Left lung (tissue), 4 donors: ENCODE measurements at regions not wholly inside any gene's neighbourhood (a gene's known extent, or its start where the extent isn't known, plus 50 kb on each side); places are given as distances from the start of the nearest gene placed in this dataset.

ENCODE experiments used
- ATAC-seq: fragments of 200-7000 bp; cut with Tn5 transposase; one replicate; pipeline ENCODE4 v1.9.1; 2020; ENCODE audit warnings: moderate library complexity
- DNase-seq, 4 donors: peaks; one replicate each; pipeline ENCODE4 v3.0.0-alpha.2; 2013 to 2020
- H3K27ac ChIP-seq, 2 donors: fragments of 200-600 bp; sonication (generic) in 1 of 2; one replicate each; pipeline versions ENCODE4 v1.5.0 to v1.8.0; 2020 to 2021
- H3K27me3 ChIP-seq, 2 donors: fragments of 200-600 bp; sonication (generic) in 1 of 2; one replicate each; pipeline versions ENCODE4 v1.5.0 to v1.8.0; 2020 to 2021
- H3K36me3 ChIP-seq, 2 donors: fragments of 200-600 bp; sonication (generic) in 1 of 2; one replicate each; pipeline versions ENCODE4 v1.5.0 to v1.8.0; 2020 to 2021
- H3K4me1 ChIP-seq, 2 donors: fragments of 200-600 bp; one replicate each; pipeline ENCODE4 v1.8.0; 2021
- H3K4me3 ChIP-seq, 2 donors: fragments of 200-600 bp; sonication (generic) in 1 of 2; one replicate each; pipeline versions ENCODE4 v1.5.0 to v1.8.0; 2020 to 2021; ENCODE audit warnings: mild to moderate bottlenecking in 1 of 2
- H3K9me3 ChIP-seq, 2 donors: fragments of 200-600 bp; sonication (generic) in 1 of 2; one replicate each; pipeline versions ENCODE4 v1.5.0 to v1.8.0; 2020 to 2021
- intact Hi-C, 2 donors: fragments of 100-400 bp; cut with DNase I; formaldehyde crosslinking; loops; one replicate each; pipeline versions ENCODE4 v1.11.2 to v1.14.2; 2022
- TF ChIP-seq, protein P1 (sequence below), 2 donors: fragments of 200-600 bp; sonication (generic) in 1 of 2; IDR thresholded peaks; one replicate each; pipeline versions ENCODE4 v1.5.0 to v1.8.0; 2021; ENCODE audit warnings: antibody characterized with exemption in 2 of 2
- donor health status: DM: no; HTN: yes; CAD: no.
- donor health status: DM: no; HTN: no; CAD: no.

GRCh38 chr2:78355967-78356366 is 669.5 kb upstream of the REG3G start:
- no peak overlapping the region for H3K27ac ChIP-seq
- no peaks in the 10 kb centered on the region for H3K27me3 ChIP-seq
- ATAC-seq (no peak), DNase-seq (no peak)
- TF ChIP-seq, protein P1, sequence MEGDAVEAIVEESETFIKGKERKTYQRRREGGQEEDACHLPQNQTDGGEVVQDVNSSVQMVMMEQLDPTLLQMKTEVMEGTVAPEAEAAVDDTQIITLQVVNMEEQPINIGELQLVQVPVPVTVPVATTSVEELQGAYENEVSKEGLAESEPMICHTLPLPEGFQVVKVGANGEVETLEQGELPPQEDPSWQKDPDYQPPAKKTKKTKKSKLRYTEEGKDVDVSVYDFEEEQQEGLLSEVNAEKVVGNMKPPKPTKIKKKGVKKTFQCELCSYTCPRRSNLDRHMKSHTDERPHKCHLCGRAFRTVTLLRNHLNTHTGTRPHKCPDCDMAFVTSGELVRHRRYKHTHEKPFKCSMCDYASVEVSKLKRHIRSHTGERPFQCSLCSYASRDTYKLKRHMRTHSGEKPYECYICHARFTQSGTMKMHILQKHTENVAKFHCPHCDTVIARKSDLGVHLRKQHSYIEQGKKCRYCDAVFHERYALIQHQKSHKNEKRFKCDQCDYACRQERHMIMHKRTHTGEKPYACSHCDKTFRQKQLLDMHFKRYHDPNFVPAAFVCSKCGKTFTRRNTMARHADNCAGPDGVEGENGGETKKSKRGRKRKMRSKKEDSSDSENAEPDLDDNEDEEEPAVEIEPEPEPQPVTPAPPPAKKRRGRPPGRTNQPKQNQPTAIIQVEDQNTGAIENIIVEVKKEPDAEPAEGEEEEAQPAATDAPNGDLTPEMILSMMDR (IDR thresholded peaks at IDR 0.05), result no peak
- no peaks in the 10 kb centered on the region for H3K9me3 ChIP-seq
- intact Hi-C loops, result no loop called here
- no peaks in the 10 kb centered on the region for H3K36me3 ChIP-seq
- H3K4me1 ChIP-seq, result no peaks in the 10 kb centered on the region
- H3K4me3 ChIP-seq, result no peak overlapping the region

GRCh38 chr2:78383576-78383975 is 641.9 kb upstream of the REG3G start:
- TF ChIP-seq, protein P1 (IDR thresholded peaks at IDR 0.05), result no peak
- Histone ChIP-seq H3K36me3 (no peaks in the 10 kb centered on the region), H3K27me3 (no peaks in the 10 kb centered on the region), H3K4me1 (no peaks in the 10 kb centered on the region), H3K4me3 (no peak overlapping the region), H3K9me3 (peaks cover 0 to 2% of the 10 kb centered on the region in 2 donors), H3K27ac (no peak overlapping the region)
- DNase-seq (no peak), ATAC-seq (no peak)
- intact Hi-C loops, result no loop called here

DNA sequence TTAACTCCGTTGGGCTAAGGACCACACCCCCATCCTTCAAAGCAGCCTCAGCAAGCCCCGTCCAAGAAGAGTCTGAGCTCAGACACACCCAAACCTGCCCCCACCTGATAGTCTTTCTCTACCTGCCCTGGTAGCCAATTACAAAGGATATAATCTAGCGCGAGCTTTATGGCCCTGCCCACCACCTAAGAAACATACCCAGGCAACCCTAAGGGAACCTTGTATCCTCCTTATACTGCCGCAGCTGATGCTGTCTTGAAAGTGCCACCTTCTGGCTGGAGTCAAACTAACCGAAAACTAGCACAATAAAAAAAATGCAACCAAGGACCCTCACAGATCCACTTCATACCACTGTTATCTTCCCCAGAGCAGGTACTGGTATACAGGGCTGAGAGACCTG is 628.3 kb upstream of the REG3G start:
- TF ChIP-seq, protein P1 (IDR thresholded peaks at IDR 0.05), result no peak
- Histone ChIP-seq H3K36me3 (no peaks in the 10 kb centered on the region), H3K4me1 (no peaks in the 10 kb centered on the region), H3K27me3 (no peaks in the 10 kb centered on the region), H3K9me3 (peaks cover 0 to 22% of the 10 kb centered on the region in 2 donors), H3K4me3 (no peak overlapping the region), H3K27ac (no peak overlapping the region)
- no peak for ATAC-seq
- no peak for DNase-seq
- intact Hi-C loops, result no loop called here

DNA sequence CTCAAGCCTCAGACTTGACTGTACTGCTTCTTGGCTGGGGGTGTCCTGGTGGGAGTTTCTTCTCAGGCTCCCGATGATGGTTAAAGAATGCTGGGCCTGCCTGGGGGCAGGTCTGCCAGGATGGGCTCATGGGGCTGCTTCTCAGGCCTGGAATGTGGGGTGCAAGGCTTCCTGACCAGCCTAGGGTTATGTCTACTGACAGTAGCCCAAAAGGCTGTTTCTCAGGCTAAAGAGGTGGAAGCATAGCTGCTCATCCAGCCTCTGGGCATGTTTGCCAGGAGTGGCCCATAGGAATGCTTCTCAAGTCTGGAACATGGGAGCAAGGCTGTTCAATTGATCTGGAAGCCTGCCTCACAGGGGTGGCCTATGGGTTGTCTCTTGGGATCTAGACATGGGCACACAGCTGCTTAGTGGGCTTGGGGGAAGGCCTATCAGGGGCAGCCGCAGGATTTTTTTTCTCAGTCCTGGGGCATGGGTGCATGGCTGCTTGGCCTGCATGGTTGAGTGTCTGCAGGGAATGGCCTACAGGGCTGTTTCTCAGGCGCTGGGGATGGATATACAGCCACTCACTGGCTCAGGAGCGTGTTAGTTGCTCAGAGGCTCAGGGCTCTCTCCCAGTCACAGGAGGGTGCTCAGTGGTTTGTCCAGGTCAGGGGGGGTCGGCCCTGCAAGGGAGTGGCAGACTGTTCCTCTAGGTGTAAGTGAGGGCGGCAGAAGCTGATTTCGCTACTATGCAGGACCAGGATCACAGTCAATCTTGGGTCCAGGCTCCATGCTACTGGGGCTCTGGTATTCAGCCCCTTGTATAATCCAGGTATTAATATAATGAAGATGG is 617.3 kb upstream of the REG3G start:
- Histone ChIP-seq H3K9me3 (no peaks in the 10 kb centered on the region), H3K27ac (no peak overlapping the region), H3K4me1 (no peaks in the 10 kb centered on the region), H3K27me3 (no peaks in the 10 kb centered on the region), H3K4me3 (no peak overlapping the region), H3K36me3 (no peaks in the 10 kb centered on the region)
- TF ChIP-seq, protein P1 (IDR thresholded peaks at IDR 0.05), result no peak
- ATAC-seq (no peak), DNase-seq (peak in 1 of 4 donors; percentile 29)
- intact Hi-C loops, result no loop called here

GRCh38 chr2:78408795-78409118 is 616.7 kb upstream of the REG3G start:
- no peak for DNase-seq
- Histone ChIP-seq H3K4me3 (no peak overlapping the region), H3K4me1 (no peaks in the 10 kb centered on the region), H3K9me3 (no peaks in the 10 kb centered on the region), H3K36me3 (no peaks in the 10 kb centered on the region), H3K27me3 (no peaks in the 10 kb centered on the region), H3K27ac (no peak overlapping the region)
- ATAC-seq, result no peak
- TF ChIP-seq, protein P1 (IDR thresholded peaks at IDR 0.05), result no peak
- intact Hi-C loops, result no loop called here
